ENCODE measurements at regions not wholly inside any gene's neighbourhood (a gene's known extent, or its start where the extent isn't known, plus 50 kb on each side); places are given as distances from the start of the nearest gene placed in this dataset.

- peaks cover 0 to 2% (median 0%) of the 10 kb centered on the region in 3 experiments; a peak in 2 of 7 replicates for H3K36me3 Mint-ChIP-seq (ENCODE audit: insufficient read depth in 1 of 3, low read depth in 3 of 3)
- Histone ChIP-seq H4K20me1 (ENCODE audit: control insufficient read depth, insufficient read depth, insufficient read length) (no peaks in the 10 kb centered on the region), H3K9ac (ENCODE audit: extremely low read depth, insufficient read length, low read length) (no peak overlapping the region), H3T11ph (ENCODE audit: low read length) (no peak overlapping the region), H3K18ac (ENCODE audit: insufficient read length, low read depth, low read length) (no peak overlapping the region), H3K9me3 (ENCODE audit: control insufficient read depth, low read depth, low read length) (peaks cover 31% of the 10 kb centered on the region), H3K14ac (ENCODE audit: insufficient read depth, low read length) (no peak overlapping the region), H2BK5ac (ENCODE audit: insufficient read length, low read length) (no peak overlapping the region), H2BK20ac (ENCODE audit: low read depth, low read length, poor library complexity, severe bottlenecking) (no peak overlapping the region), H2BK12ac (ENCODE audit: insufficient read length, low read depth, low read length) (no peak overlapping the region), H4K5ac (ENCODE audit: insufficient read length, low read depth, low read length) (no peak overlapping the region), H3K56ac (ENCODE audit: insufficient read length, low read depth, low read length) (no peak overlapping the region), H3K4me1 (ENCODE audit: insufficient read depth, low read length) (no peaks in the 10 kb centered on the region), H2BK15ac (ENCODE audit: low read depth, low read length) (no peak overlapping the region), H3K79me1 (ENCODE audit: insufficient read depth, low read depth, low read length, poor library complexity, severe bottlenecking) (no peaks in the 10 kb centered on the region), H3K27ac (ENCODE audit: insufficient read length, low read depth, low read length) (no peak overlapping the region), H3K4ac (ENCODE audit: low read depth, low read length) (no peak overlapping the region), H4K8ac (replicated peaks; ENCODE audit: insufficient read length, low read depth, low read length) (no peak overlapping the region), H2AK5ac (ENCODE audit: insufficient read length, low read length) (no peak overlapping the region), H4K91ac (ENCODE audit: insufficient read length, low read depth, low read length) (no peak overlapping the region), H3K27me3 (ENCODE audit: insufficient read depth, low read length) (no peaks in the 10 kb centered on the region), H3K23me2 (ENCODE audit: insufficient read length, low read depth, low read length, poor library complexity, severe bottlenecking) (no peaks in the 10 kb centered on the region), H3K79me2 (ENCODE audit: insufficient read depth, low read length) (no peaks in the 10 kb centered on the region), H2AFZ (ENCODE audit: low read length) (no peak overlapping the region), H2BK120ac (ENCODE audit: low read depth, low read length, poor library complexity, severe bottlenecking) (no peak overlapping the region), H3K23ac (ENCODE audit: insufficient read length, low read depth, low read length) (no peak overlapping the region), H3K4me2 (ENCODE audit: insufficient read depth, insufficient read length, low read length) (no peak overlapping the region)
- H3K27me3 Mint-ChIP-seq (ENCODE audit: low read depth): no peaks in the 10 kb centered on the region
- H3K9me3 Mint-ChIP-seq: peaks cover 42 to 61% of the 10 kb centered on the region in 2 experiments
- H3K4me3 Mint-ChIP-seq: no peak overlapping the region
- TF ChIP-seq CTCF (conservative IDR thresholded peaks at IDR 0.05): no peak
- WGBS (ENCODE audit: extremely low coverage, insufficient read length, low lambda C conversion rate): no CpG with 5 or more reads among the region's 7 CpGs
- no peak for DNase-seq
- H3K27ac Mint-ChIP-seq: no peak overlapping the region
- no peaks in the 10 kb centered on the region for H3K4me1 Mint-ChIP-seq
Observed at GRCh38 chrX:144494074-144494473, 610.2 kb downstream of the UBE2NL start.

Data from H9 (cell line).